B cell (primary cell): ENCODE measurements at regions not wholly inside any gene's neighbourhood (a gene's known extent, or its start where the extent isn't known, plus 50 kb on each side); places are given as distances from the start of the nearest gene placed in this dataset.

Experiments
- ATAC-seq: fragments of 200-7000 bp; cut with Tn5 transposase; one replicate; pipeline ENCODE4 v1.10.0; 2021; ENCODE audit warnings: low read depth, mild to moderate bottlenecking, moderate number of reproducible peaks, moderate library complexity
- CTCF ChIA-PET: fragments of 350-600 bp; sonication (Branson Sonifier 250); formaldehyde crosslinking; loops from one replicate; lab custom pipeline; 2021; ENCODE audit warnings: antibody characterized with exemption, inconsistent platforms; lab: Charles Lee
- POLR2A ChIA-PET: fragments of 350-600 bp; sonication (Branson Sonifier 250); formaldehyde crosslinking; loops from one replicate; lab custom pipeline; 2021; ENCODE audit warnings: antibody characterized with exemption; lab: Charles Lee
- DNase-seq: peaks from one replicate; pipeline ENCODE4 v3.0.0; 2013
- H2AFZ ChIP-seq: 2 replicates; pipeline ENCODE4 v1.6.1; 2012; ENCODE audit warnings: mild to moderate bottlenecking, low read depth, low read length; ENCODE audit not compliant: insufficient read depth, poor library complexity, severe bottlenecking
- H3K27ac ChIP-seq, 2 donors: 1 replicate in 1 of 2; 2 replicates in 1 of 2; pipeline ENCODE4 v1.5.1; 2012 to 2013; ENCODE audit warnings: low read length in 2 of 2, mild to moderate bottlenecking in 2 of 2, moderate library complexity in 1 of 2
- H3K27me3 ChIP-seq, 4 experiments: fragments of 200-600 bp in 1 of 4; sonication (generic) in 1 of 4; replicated peaks in 1 of 4; 1 replicate in 2 of 4; 2 replicates in 2 of 4; pipeline versions ENCODE4 v1.6.1 to v1.7.0; 2013 to 2016; ENCODE audit warnings: low read length in 3 of 4, mild to moderate bottlenecking in 2 of 4, mixed read lengths in 1 of 4, moderate library complexity in 1 of 4; ENCODE audit not compliant: insufficient read depth in 4 of 4, control insufficient read depth in 3 of 4; ENCODE audit errors: control extremely low read depth in 1 of 4
- H3K36me3 ChIP-seq, 2 experiments: replicated peaks in 1 of 2; 1 replicate in 1 of 2; 2 replicates in 1 of 2; pipeline versions ENCODE4 v1.6.1 to v1.7.1; 2013; ENCODE audit warnings: low read length in 1 of 2; ENCODE audit not compliant: insufficient read depth in 2 of 2, control insufficient read depth in 1 of 2; ENCODE audit errors: control extremely low read depth in 1 of 2, extremely low read depth in 1 of 2
- H3K4me1 ChIP-seq, 2 donors: fragments of 200-600 bp in 1 of 2; sonication (generic) in 1 of 2; 1 replicate in 1 of 2; 2 replicates in 1 of 2; pipeline versions ENCODE4 v1.5.1 to v1.6.1; 2013 to 2017; ENCODE audit warnings: low read length in 2 of 2; ENCODE audit not compliant: control insufficient read depth in 2 of 2, insufficient read depth in 2 of 2
- H3K4me2 ChIP-seq: replicated peaks from 2 replicates; pipeline ENCODE3; 2012; ENCODE audit warnings: mild to moderate bottlenecking, low read depth, low read length; ENCODE audit not compliant: poor library complexity, severe bottlenecking
- H3K4me3 ChIP-seq, 5 experiments: fragments of 200-600 bp in 1 of 5; sonication (generic) in 1 of 5; 1 replicate in 3 of 5; 2 replicates in 2 of 5; pipeline versions ENCODE4 v1.5.1 to v1.7.0; 2011 to 2016; ENCODE audit warnings: low read length in 4 of 5, mild to moderate bottlenecking in 4 of 5, low read depth in 2 of 5, control low read depth in 1 of 5, moderate library complexity in 1 of 5; ENCODE audit not compliant: insufficient read depth in 1 of 5; ENCODE audit errors: control extremely low read depth in 1 of 5, extremely low read depth in 1 of 5
- H3K79me2 ChIP-seq: fragments of 200-600 bp; sonication (generic); one replicate; pipeline ENCODE4 v1.6.0; 2016; ENCODE audit warnings: low read length; ENCODE audit not compliant: control insufficient read depth, insufficient read depth
- H3K9ac ChIP-seq: fragments of 200-600 bp; sonication (generic); 2 replicates; pipeline ENCODE4 v1.6.1; 2017; ENCODE audit warnings: mild to moderate bottlenecking, low read length, moderate library complexity
- H3K9me3 ChIP-seq, 3 donors: one replicate each; pipeline versions ENCODE4 v1.6.1 to v1.7.1; 2013; ENCODE audit warnings: low read length in 2 of 3; ENCODE audit not compliant: control insufficient read depth in 2 of 3, insufficient read depth in 1 of 3; ENCODE audit errors: control extremely low read depth in 1 of 3
- H4K20me1 ChIP-seq: 2 replicates; pipeline ENCODE4 v1.6.0; 2012; ENCODE audit warnings: mild to moderate bottlenecking, low read length; ENCODE audit not compliant: insufficient read depth, control insufficient read depth, poor library complexity, severe bottlenecking
- H3K27ac Mint-ChIP-seq: one replicate; pipeline ENCODE4 v1.8.0; 2021; ENCODE audit warnings: mixed read lengths
- H3K27me3 Mint-ChIP-seq: one replicate; pipeline ENCODE4 v1.8.0; 2021; ENCODE audit warnings: mixed read lengths
- H3K4me1 Mint-ChIP-seq: one replicate; pipeline ENCODE4 v1.8.0; 2021; ENCODE audit warnings: mixed read lengths
- H3K4me3 Mint-ChIP-seq: one replicate; pipeline ENCODE4 v1.8.0; 2021; ENCODE audit warnings: mixed read lengths
- H3K9me3 Mint-ChIP-seq: one replicate; pipeline ENCODE4 v1.8.0; 2022; ENCODE audit warnings: mixed read lengths; ENCODE audit not compliant: insufficient read depth
- EZH2 ChIP-seq: IDR thresholded peaks from 2 replicates; pipeline ENCODE4 v1.6.1; 2012; ENCODE audit warnings: borderline replicate concordance, low read depth, mild to moderate bottlenecking, moderate library complexity, low read length; ENCODE audit not compliant: insufficient read depth, poor library complexity, severe bottlenecking
- WGBS: methylation state at CpG from one replicate; pipeline ENCODE4 v1.1.5; 2013; ENCODE audit warnings: missing lambda C conversion rate; ENCODE audit not compliant: insufficient coverage; 5-methylcytosine and 5-hydroxymethylcytosine counted together
- intact Hi-C: fragments of 100-400 bp; cut with micrococcal nuclease; formaldehyde crosslinking; loops from one replicate; pipeline ENCODE4 v1.10.0; 2022
- TF ChIP-seq, protein P1 (sequence below): fragments of 200-600 bp; IDR thresholded peaks from one replicate; pipeline ENCODE4 v1.8.0; 2022; ENCODE audit warnings: antibody characterized with exemption, mild to moderate bottlenecking

DNA sequence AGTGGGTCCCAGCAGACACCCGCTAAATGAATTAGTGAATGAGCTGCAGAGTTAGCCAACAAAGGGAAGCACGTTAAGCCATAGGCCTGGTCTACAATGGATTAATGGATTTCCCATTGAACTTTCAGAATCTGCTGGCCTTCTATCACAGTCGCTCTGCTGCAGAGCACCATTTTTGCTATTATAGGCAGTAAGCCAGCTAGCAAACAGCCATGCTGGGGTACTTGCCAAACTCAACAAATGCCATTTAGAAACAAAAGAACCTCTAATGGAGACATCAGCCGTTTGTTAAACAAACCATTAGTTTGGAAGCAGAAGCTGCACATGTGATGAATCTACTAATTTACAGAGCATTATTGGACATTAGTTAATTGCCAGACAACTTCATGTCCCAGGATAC is 181.1 kb upstream of the STXBP6 start:
- CTCF ChIA-PET = no interaction called here
- H3K27me3 Mint-ChIP-seq = no peaks in the 10 kb centered on the region
- intact Hi-C loops = no loop called here

DNA sequence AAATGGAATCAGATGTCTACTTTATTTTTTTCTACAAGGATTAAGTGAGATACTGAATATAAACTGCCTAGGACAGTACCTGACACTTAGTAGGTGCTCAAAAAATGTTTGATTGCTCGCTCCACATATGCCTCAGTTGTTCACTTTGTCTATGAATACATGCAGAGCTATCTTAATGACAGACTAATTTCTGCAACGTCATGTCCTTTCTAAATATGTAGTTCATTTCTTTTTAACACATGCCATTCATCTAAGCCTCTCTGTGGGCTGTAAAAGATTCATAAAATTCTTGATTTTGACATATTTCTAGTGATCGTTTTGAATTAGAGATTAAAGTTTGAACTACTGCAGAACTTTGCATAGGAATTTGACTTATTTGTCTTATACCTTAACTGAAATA is 176.3 kb upstream of the STXBP6 start:
- H3K4me3 Mint-ChIP-seq = no peak overlapping the region
- Histone ChIP-seq H3K36me3 (no peaks in the 10 kb centered on the region), H3K9me3 (no peaks in the 10 kb centered on the region), H4K20me1 (no peaks in the 10 kb centered on the region), H3K79me2 (no peaks in the 10 kb centered on the region), H3K4me1 (no peaks in the 10 kb centered on the region), H3K9ac (no peak overlapping the region), H3K27me3 (no peaks in the 10 kb centered on the region), H2AFZ (no peak overlapping the region), H3K4me2 (no peak overlapping the region), H3K27ac (no peak overlapping the region), H3K4me3 (no peak overlapping the region)
- ChIA-PET CTCF (no interaction called here), POLR2A (no interaction called here)
- H3K4me1 Mint-ChIP-seq = no peaks in the 10 kb centered on the region
- H3K27ac Mint-ChIP-seq = no peak overlapping the region
- H3K27me3 Mint-ChIP-seq = no peaks in the 10 kb centered on the region
- WGBS = 29% methylated on average over 1 of the region's 3 CpGs
- intact Hi-C loops = no loop called here
- DNase-seq (no peak), ATAC-seq (no peak)
- no peaks in the 10 kb centered on the region for H3K9me3 Mint-ChIP-seq
- TF ChIP-seq EZH2 = no peak
- TF ChIP-seq, protein P1, sequence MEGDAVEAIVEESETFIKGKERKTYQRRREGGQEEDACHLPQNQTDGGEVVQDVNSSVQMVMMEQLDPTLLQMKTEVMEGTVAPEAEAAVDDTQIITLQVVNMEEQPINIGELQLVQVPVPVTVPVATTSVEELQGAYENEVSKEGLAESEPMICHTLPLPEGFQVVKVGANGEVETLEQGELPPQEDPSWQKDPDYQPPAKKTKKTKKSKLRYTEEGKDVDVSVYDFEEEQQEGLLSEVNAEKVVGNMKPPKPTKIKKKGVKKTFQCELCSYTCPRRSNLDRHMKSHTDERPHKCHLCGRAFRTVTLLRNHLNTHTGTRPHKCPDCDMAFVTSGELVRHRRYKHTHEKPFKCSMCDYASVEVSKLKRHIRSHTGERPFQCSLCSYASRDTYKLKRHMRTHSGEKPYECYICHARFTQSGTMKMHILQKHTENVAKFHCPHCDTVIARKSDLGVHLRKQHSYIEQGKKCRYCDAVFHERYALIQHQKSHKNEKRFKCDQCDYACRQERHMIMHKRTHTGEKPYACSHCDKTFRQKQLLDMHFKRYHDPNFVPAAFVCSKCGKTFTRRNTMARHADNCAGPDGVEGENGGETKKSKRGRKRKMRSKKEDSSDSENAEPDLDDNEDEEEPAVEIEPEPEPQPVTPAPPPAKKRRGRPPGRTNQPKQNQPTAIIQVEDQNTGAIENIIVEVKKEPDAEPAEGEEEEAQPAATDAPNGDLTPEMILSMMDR = no peak

More for the DNA sequence above, 181.1 kb upstream of the STXBP6 start:
- ATAC-seq (no peak), DNase-seq (no peak)
- Histone ChIP-seq H3K4me2 (no peak overlapping the region), H3K27ac (no peak overlapping the region), H3K4me1 (no peaks in the 10 kb centered on the region), H3K27me3 (no peaks in the 10 kb centered on the region), H3K79me2 (no peaks in the 10 kb centered on the region), H3K9me3 (no peaks in the 10 kb centered on the region), H3K9ac (no peak overlapping the region), H4K20me1 (no peaks in the 10 kb centered on the region), H2AFZ (no peak overlapping the region), H3K36me3 (no peaks in the 10 kb centered on the region), H3K4me3 (no peak overlapping the region)
- Mint-ChIP-seq H3K4me3 (no peak overlapping the region), H3K27ac (no peak overlapping the region), H3K4me1 (no peaks in the 10 kb centered on the region), H3K9me3 (no peaks in the 10 kb centered on the region)
- POLR2A ChIA-PET = no interaction called here
- TF ChIP-seq, protein P1 = no peak
- no peak for TF ChIP-seq EZH2
- 91% methylated on average over 3 of the region's 4 CpGs for WGBS
